ENCODE measurements at regions not wholly inside any gene's neighbourhood (a gene's known extent, or its start where the extent isn't known, plus 50 kb on each side); places are given as distances from the start of the nearest gene placed in this dataset.
A peak's percentile ranks its signal among the peaks of the same experiment; 100 is the strongest.

GRCh38 chr18:43869451-43870008 lies 592.2 kb upstream of the SYT4 start:
- Histone ChIP-seq H3K9me3 (no peaks in the 10 kb centered on the region), H3K27ac (no peak overlapping the region), H3K36me3 (no peaks in the 10 kb centered on the region), H3K4me1 (no peaks in the 10 kb centered on the region), H3K27me3 (no peaks in the 10 kb centered on the region), H3K4me3 (no peak overlapping the region)
- TF ChIP-seq CTCF (IDR thresholded peaks at IDR 0.05) (no peak), POLR2A (IDR thresholded peaks at IDR 0.05) (no peak), POLR2AphosphoS5 (IDR thresholded peaks at IDR 0.05) (no peak), EP300 (IDR thresholded peaks at IDR 0.05) (no peak)
- intact Hi-C loops (cut with DNase I; ENCODE audit: low total_unique reads): no loop called here
- WGBS, 5 donors: 43 to 75% (median 63%) methylated on average over 1 of the region's 1 CpG
- DNase-seq: peak in 1 of 2 donors; percentile 44

- DNase-seq: no peak
- no peaks in the 10 kb centered on the region for H3K36me3 ChIP-seq
- H3K27me3 ChIP-seq: no peaks in the 10 kb centered on the region
- intact Hi-C loops (cut with DNase I; ENCODE audit: low total_unique reads): no loop called here
- H3K4me3 ChIP-seq: no peak overlapping the region
- TF ChIP-seq POLR2A (IDR thresholded peaks at IDR 0.05): no peak
- no peak for TF ChIP-seq EP300 (IDR thresholded peaks at IDR 0.05)
- no peak for TF ChIP-seq POLR2AphosphoS5 (IDR thresholded peaks at IDR 0.05)
- no peak for TF ChIP-seq CTCF (IDR thresholded peaks at IDR 0.05)
- no peaks in the 10 kb centered on the region for H3K4me1 ChIP-seq
- 72 to 83% (median 75%) methylated on average over 1 of the region's 1 CpG for WGBS, 5 donors
- H3K27ac ChIP-seq: no peak overlapping the region
- no peaks in the 10 kb centered on the region for H3K9me3 ChIP-seq
Observed at GRCh38 chr18:43870626-43871025, 593.3 kb upstream of the SYT4 start.

- Histone ChIP-seq H3K9me3 (no peaks in the 10 kb centered on the region), H3K4me3 (no peak overlapping the region), H3K27ac (peak overlapping the region in 1 of 5 donors; percentile 42), H3K27me3 (no peaks in the 10 kb centered on the region), H3K36me3 (no peaks in the 10 kb centered on the region), H3K4me1 (peaks cover 0 to 4% (median 0%) of the 10 kb centered on the region in 4 donors)
- no peak for DNase-seq
- WGBS, 5 donors: 47 to 55% (median 50%) methylated on average over 2 of the region's 2 CpGs
- intact Hi-C loops (cut with DNase I; ENCODE audit: low total_unique reads): no loop called here
- no peak for TF ChIP-seq EP300 (IDR thresholded peaks at IDR 0.05)
- no peak for TF ChIP-seq CTCF (IDR thresholded peaks at IDR 0.05)
- no peak for TF ChIP-seq POLR2AphosphoS5 (IDR thresholded peaks at IDR 0.05)
- TF ChIP-seq POLR2A (IDR thresholded peaks at IDR 0.05): no peak
Observed at GRCh38 chr18:43875511-43875910, 598.2 kb upstream of the SYT4 start.

GRCh38 chr18:43876286-43876685 lies 599.0 kb upstream of the SYT4 start:
- 45 to 55% (median 49%) methylated on average over 4 of the region's 4 CpGs for WGBS, 5 donors

More at GRCh38 chr18:43876286-43876685, 599.0 kb upstream of the SYT4 start:
- no peak for TF ChIP-seq POLR2AphosphoS5 (IDR thresholded peaks at IDR 0.05)
- TF ChIP-seq CTCF (IDR thresholded peaks at IDR 0.05): no peak
- no peak for TF ChIP-seq POLR2A (IDR thresholded peaks at IDR 0.05)
- no peak for TF ChIP-seq EP300 (IDR thresholded peaks at IDR 0.05)
- intact Hi-C loops (cut with DNase I; ENCODE audit: low total_unique reads): no loop called here
- H3K36me3 ChIP-seq: no peaks in the 10 kb centered on the region
- peaks cover 0 to 4% (median 0%) of the 10 kb centered on the region in 4 donors for H3K4me1 ChIP-seq
- H3K27me3 ChIP-seq: no peaks in the 10 kb centered on the region
- H3K27ac ChIP-seq: no peak overlapping the region
- no peak overlapping the region for H3K4me3 ChIP-seq
- no peaks in the 10 kb centered on the region for H3K9me3 ChIP-seq
- DNase-seq: no peak
